Adrenal gland (tissue), 5 donors: ENCODE measurements at regions not wholly inside any gene's neighbourhood (a gene's known extent, or its start where the extent isn't known, plus 50 kb on each side); places are given as distances from the start of the nearest gene placed in this dataset.

Experiments used
- POLR2A ChIP-seq, 2 donors: fragments of 450-650 bp; IDR thresholded peaks; one replicate each; pipeline ENCODE4 v1.6.1; 2017; ENCODE audit warnings: antibody characterized with exemption in 2 of 2, mild to moderate bottlenecking in 2 of 2, moderate library complexity in 1 of 2
- TF ChIP-seq, protein P1 (sequence below), 6 experiments: fragments of 450-650 bp in 4 of 6; fragments of 200-600 bp in 2 of 6; sonication (generic) in 1 of 6; IDR thresholded peaks; 1 replicate in 5 of 6; 2 replicates in 1 of 6; pipeline versions ENCODE4 v1.5.1 to v1.8.0; 2016 to 2021; ENCODE audit warnings: antibody characterized with exemption in 6 of 6, mild to moderate bottlenecking in 2 of 6, moderate library complexity in 1 of 6
- donor health status: DM: no; HTN: no; CAD: no.

DNA sequence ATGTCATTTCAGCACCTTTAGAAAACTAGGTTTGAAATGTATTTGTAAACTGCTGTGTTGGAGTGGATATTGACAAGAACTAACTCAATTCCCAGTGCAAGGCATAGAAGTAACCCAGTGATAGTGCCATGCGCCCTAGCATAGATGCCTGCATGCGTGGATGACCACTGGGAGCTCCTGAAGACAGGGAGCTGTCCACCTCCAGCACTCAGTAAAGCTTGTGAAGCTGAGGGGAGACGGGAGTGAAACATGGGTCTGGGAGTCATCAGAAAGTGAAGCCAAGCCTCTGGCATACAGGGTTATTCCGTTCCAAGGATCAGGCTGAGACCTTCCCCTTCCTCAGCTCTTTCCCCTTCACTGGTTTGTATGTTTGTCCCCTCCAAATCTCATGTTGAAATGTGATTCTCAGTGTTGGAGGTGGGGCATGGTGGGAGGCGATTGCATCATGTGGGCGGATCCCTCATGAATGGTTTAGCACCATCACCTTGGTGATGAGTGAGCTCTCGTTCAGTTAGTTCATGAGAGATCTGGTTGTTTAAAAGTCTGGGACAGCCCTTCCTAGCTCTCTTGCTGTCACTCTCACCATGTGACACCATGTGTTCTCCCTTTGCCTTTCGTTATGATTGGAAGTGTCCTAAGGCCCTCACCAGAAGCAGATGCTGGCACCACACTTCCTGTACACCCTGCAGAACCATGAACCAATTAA, 146.5 kb upstream of the FERMT1 start:
- TF ChIP-seq, protein P1, sequence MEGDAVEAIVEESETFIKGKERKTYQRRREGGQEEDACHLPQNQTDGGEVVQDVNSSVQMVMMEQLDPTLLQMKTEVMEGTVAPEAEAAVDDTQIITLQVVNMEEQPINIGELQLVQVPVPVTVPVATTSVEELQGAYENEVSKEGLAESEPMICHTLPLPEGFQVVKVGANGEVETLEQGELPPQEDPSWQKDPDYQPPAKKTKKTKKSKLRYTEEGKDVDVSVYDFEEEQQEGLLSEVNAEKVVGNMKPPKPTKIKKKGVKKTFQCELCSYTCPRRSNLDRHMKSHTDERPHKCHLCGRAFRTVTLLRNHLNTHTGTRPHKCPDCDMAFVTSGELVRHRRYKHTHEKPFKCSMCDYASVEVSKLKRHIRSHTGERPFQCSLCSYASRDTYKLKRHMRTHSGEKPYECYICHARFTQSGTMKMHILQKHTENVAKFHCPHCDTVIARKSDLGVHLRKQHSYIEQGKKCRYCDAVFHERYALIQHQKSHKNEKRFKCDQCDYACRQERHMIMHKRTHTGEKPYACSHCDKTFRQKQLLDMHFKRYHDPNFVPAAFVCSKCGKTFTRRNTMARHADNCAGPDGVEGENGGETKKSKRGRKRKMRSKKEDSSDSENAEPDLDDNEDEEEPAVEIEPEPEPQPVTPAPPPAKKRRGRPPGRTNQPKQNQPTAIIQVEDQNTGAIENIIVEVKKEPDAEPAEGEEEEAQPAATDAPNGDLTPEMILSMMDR (IDR thresholded peaks at IDR 0.05), result no peak
- TF ChIP-seq POLR2A (IDR thresholded peaks at IDR 0.05), result no peak
